Left renal cortex interstitium (tissue), 4 donors: ENCODE measurements at regions not wholly inside any gene's neighbourhood (a gene's known extent, or its start where the extent isn't known, plus 50 kb on each side); places are given as distances from the start of the nearest gene placed in this dataset.
"Not testable (repeated sequence)": the region's sequence is repeated elsewhere in the genome, so short reads cannot be mapped to it uniquely, and the experiment has no call there.

Experiments used
- DNase-seq, 4 donors: peaks; one replicate each; pipeline ENCODE4 v3.0.0-alpha.2; 2013; ENCODE audit warnings: low read depth in 4 of 4, low spot score in 2 of 4, missing footprints in 1 of 4

GRCh38 chr7:7042286-7042893, 140.0 kb upstream of the C1GALT1 start:
- DNase-seq, result not testable (repeated sequence)

DNA sequence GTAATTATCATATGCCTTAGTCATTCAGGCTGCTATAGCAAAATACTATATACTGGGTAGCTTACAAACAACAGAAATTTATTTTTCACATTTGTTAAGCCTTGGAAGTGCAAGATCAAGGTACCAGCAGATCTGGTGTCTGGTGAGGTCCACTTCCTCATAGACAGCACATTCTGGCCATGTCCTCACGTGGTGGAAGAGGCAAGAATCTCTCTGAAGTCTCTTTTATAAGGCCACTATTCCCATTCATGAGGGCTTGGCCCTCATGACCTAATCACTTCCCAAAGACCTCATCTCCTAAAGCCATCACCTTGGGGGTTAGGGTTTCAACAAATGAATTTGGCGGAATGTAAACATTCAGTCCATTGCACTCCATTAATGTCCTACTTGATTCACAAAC, 137.5 kb upstream of the C1GALT1 start:
- DNase-seq, result no peak

DNA sequence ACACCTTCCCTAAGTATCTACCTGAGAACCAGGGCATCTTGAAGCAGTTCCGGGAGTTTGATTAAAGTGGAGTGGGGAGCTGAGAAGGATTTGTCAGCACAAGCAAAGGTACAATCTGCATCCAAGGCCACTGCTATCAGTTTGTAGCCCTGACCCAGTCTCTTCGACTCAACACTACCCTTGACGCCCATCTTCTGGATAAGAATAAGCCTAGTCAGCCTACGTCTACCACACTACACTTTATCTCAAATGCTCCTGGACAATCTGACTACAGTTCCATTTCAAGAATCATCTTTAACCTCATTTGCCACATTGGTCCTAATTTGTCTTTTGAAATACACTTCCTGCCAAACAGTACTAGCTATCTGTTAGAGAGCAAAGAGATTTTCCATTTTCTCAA, 134.1 kb upstream of the C1GALT1 start:
- DNase-seq, result no peak

- DNase-seq, result no peak
Measured at GRCh38 chr7:7051206-7051877, 131.0 kb upstream of the C1GALT1 start.

DNA sequence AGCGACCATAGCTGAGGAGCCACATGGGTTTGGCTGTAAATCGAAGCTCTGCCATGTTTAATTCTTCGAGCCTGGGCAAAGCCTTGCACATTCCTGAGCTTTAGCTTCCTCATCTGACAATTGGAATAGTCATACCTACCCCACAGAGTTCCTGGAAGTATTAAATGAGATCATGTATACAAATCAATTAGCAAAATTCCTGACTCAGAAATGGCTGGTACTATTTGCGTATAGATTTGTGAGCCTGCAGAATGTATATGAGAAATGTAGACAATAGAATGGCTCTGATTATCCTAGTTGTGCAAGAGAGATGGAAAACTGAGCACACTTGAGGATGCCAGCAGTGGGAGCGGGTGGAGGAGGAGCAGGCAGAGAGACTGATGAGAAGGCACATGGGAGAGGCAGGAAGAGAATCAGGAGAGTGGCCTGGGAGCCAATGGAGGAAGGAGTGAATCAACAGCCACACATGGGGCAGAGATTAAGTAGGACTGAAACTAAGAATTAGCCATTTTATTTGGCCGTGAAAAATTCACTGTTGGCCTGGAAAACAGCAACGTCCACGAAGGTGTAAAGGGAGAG, 128.0 kb upstream of the C1GALT1 start:
- DNase-seq, result no peak

- DNase-seq, result no peak
Measured at GRCh38 chr7:7060828-7061599, 121.3 kb upstream of the C1GALT1 start.

DNA sequence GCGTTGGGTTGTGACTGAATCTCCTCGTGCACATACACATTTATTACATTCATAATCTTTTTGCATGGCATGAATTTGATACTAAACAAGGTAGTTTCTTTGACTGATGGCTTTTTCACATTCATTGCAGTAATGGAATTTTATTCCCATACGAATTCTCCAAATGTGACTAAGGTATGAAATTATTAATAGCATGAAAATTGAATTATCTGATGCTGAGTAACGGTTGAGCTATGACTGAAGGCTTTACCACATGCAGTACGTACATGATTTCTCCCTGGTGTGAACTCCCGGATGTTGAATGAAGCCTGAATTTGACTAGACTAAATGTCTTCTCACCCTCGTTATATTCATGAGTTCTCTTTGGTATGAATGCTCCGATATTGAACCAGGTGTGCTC, 104.4 kb upstream of the C1GALT1 start:
- DNase-seq, result no peak

GRCh38 chr7:7080802-7081201, 101.5 kb upstream of the C1GALT1 start:
- DNase-seq, result no peak

- DNase-seq, result no peak
Measured at GRCh38 chr7:7090460-7090859, 91.9 kb upstream of the C1GALT1 start.

DNA sequence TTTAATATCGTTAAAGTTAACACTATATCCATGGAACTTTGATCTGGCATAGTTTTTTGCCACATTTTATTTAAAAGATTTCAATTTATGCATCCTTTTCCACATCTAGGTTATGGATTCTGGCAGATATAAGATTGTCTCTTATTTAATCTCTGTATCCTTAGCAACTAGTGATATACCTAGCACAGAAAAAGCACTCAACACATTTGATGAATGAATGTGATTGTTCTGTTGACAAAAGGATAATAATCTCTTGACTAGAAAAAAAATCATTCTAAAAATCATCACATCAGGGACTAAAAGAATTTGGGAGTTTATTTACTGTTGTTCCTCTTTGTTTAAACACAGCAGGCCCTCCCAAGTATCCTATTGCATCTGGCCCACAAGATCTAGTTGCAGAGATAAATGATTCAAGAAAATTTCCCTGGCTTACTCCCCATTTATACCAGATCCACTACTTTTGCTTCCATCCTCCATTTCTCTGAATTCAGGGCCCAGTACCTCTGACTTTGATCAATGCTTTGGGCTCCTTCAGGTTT, 84.0 kb upstream of the C1GALT1 start:
- DNase-seq, result no peak

GRCh38 chr7:7099584-7100014, 82.7 kb upstream of the C1GALT1 start:
- DNase-seq, result peak in 3 of 4 donors; percentile 41 to 52 (median 51)

DNA sequence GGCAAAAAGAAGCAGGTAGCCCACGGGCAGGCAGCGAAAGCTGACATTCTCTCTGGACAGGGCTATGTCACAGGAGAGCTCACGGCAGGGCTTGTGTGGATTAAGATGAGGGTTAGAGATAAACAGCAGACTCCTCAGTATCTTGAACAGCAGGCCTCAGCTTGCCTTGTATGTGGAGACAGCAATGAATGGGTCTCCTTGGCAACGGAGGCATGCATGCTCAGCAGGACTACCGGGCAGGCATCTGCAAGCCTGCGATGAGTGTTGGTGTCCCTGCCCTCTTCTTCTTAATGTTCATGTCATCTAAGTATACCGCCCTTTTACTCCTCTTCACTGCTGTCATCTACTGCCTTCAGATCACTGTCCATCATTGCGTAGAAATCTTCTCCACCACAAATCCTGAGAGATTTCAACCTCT, 81.9 kb upstream of the C1GALT1 start:
- DNase-seq, result no peak

- no peak for DNase-seq
Measured at GRCh38 chr7:7102906-7103305, 79.4 kb upstream of the C1GALT1 start.

DNA sequence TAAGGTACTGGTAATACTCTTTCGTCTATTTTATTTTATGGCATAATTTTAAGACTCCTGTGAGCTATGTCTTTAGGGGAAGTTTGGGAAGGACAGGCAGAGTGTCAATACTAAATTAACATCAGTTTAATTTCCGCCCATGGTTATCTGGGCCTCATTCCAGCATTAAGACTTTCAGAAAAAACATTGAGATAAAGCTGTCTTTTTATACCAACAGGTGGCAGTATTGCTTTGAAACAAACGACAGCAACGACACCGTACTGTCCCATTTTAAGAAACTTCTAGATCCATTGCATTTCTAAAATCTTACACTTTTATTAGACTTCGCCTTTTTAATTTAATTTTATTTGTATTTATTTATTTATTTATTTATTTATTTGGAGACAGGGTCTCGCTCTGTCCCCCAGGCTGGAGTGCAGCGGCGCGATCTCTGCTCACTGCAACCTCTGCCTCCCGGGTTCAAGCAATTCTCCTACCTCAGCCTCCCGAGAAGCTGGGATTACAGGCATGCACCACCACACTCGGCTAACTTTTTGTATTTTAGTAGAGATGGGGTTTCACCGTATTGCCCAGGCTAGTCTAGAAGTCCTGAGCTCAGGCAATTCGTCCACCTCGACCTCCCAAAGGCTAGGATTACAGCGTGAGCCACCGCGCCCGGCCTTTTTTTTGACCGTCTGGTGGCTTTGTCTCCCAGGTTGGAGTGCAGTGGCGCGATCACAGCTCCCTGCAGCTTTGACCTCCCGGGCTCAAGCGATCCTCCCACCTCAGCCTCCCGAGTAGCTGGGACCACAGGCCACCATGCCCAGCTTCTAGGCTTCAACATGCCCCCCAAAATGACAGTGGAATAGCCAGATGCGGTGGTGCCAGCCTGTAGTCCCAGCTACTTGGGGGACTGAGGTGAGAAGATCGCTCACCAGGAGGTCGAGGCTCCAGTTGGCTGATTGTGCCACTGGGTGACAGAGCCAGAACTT, 78.7 kb upstream of the C1GALT1 start:
- DNase-seq, result peak in 2 of 4 donors; percentile 23 to 33

GRCh38 chr7:7104314-7104698, 78.0 kb upstream of the C1GALT1 start:
- no peak for DNase-seq

- no peak for DNase-seq
Measured at GRCh38 chr7:7104971-7105370, 77.4 kb upstream of the C1GALT1 start.

GRCh38 chr7:7105800-7106582, 76.4 kb upstream of the C1GALT1 start:
- no peak for DNase-seq

GRCh38 chr7:7108931-7109330, 73.4 kb upstream of the C1GALT1 start:
- no peak for DNase-seq

DNA sequence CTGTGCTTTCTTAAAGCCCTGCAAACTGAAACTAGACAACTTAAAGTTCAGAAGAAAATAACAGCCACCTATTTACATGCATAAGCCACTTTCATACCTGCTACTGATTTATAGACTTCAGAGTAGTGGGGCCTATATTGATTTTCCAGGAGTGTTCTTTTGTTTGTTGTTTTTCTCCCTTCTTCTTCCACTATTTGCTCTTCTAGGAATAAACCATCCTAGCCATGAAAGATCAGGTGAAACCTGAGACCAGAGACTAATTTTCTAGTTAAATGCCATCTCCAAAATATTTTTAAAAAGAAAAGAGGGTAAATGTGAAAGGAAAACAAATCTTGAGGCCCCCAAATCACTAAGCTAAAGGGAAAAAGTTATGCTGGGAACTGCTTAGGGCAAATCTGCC, 72.4 kb upstream of the C1GALT1 start:
- DNase-seq, result no peak
